ENCODE measurements at regions not wholly inside any gene's neighbourhood (a gene's known extent, or its start where the extent isn't known, plus 50 kb on each side); places are given as distances from the start of the nearest gene placed in this dataset.

DNA sequence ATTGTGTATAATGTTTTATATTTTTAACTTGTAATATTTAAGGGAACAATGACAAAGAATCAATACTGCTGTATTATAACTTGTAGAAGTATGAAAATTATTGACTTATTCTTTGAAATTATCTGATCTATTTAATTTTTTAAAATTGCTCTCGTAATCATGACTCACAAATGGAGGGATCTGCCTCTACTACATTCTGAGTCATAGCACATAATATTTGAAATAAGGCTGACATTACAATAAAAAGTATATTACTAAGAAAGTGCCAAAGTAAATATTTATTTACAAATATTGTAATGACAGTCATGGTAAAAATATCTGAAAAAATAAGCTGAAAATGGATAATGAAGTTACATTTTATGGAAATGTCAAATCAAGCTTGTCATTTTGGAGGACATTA, 1144.6 kb upstream of the CDH2 start:
- Histone ChIP-seq H3K27me3 (ENCODE audit: control insufficient read depth, insufficient read depth, low read length) (no peaks in the 10 kb centered on the region), H3K27ac (ENCODE audit: insufficient read depth, low read length) (no peak overlapping the region), H3K79me2 (ENCODE audit: control insufficient read depth, insufficient read depth, low read length) (no peaks in the 10 kb centered on the region), H3K9me3 (ENCODE audit: control insufficient read depth, insufficient read depth, low read depth, low read length) (no peaks in the 10 kb centered on the region), H3K4me3 (replicated peaks in 1 of 4; ENCODE audit: control extremely low read depth in 1 of 4, insufficient read depth in 1 of 4, low read depth in 3 of 4, low read length in 4 of 4) (no peak overlapping the region), H3K36me3 (ENCODE audit: control insufficient read depth, insufficient read depth, low read length) (no peaks in the 10 kb centered on the region), H3K4me1 (ENCODE audit: control insufficient read depth, extremely low read depth, insufficient read depth, low read length) (no peaks in the 10 kb centered on the region), H4K20me1 (ENCODE audit: control insufficient read depth, extremely low read depth, insufficient read depth, low read length) (no peaks in the 10 kb centered on the region), H3K9ac (ENCODE audit: insufficient read depth, low read length) (no peak overlapping the region), H2AFZ (ENCODE audit: low read length) (no peak overlapping the region), H3K4me2 (ENCODE audit: extremely low read depth, insufficient read depth, low read length) (no peak overlapping the region)
- TF ChIP-seq CTCF (conservative IDR thresholded peaks at IDR 0.05 in 1 of 2, IDR thresholded peaks at IDR 0.05 in 1 of 2; ENCODE audit: low read depth in 1 of 2, low read length in 2 of 2) (no peak), EZH2 (IDR thresholded peaks at IDR 0.05; ENCODE audit: low read length, missing control alignments) (no peak)
- no peak for DNase-seq (ENCODE audit: low read depth in 2 of 2)

DNA sequence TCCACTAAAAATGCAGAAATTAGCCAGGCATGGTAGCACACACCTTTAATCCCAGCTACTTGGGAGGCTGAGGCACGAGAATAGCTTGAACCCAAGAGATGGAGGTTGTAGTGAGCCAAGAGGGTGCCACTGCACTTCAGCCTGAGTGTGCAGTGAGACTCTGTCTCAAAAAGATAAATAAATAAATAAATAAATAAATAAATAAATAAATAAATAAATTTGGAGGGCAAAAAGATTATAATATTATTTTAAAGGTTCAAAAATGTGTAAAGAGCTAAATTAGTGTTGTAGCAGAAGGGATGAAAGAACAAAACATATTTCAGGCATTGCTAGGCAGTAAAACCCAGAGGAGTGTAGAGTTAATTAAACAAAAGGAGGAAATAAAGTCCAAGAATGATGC, 1136.4 kb upstream of the CDH2 start:
- Histone ChIP-seq H3K9ac (ENCODE audit: insufficient read depth, low read length) (no peak overlapping the region), H3K4me3 (replicated peaks in 1 of 4; ENCODE audit: control extremely low read depth in 1 of 4, insufficient read depth in 1 of 4, low read depth in 3 of 4, low read length in 4 of 4) (no peak overlapping the region), H3K27ac (ENCODE audit: insufficient read depth, low read length) (no peak overlapping the region), H3K36me3 (ENCODE audit: control insufficient read depth, insufficient read depth, low read length) (no peaks in the 10 kb centered on the region), H4K20me1 (ENCODE audit: control insufficient read depth, extremely low read depth, insufficient read depth, low read length) (no peaks in the 10 kb centered on the region), H3K27me3 (ENCODE audit: control insufficient read depth, insufficient read depth, low read length) (no peaks in the 10 kb centered on the region), H3K4me1 (ENCODE audit: control insufficient read depth, extremely low read depth, insufficient read depth, low read length) (no peaks in the 10 kb centered on the region), H3K4me2 (ENCODE audit: extremely low read depth, insufficient read depth, low read length) (no peak overlapping the region), H3K79me2 (ENCODE audit: control insufficient read depth, insufficient read depth, low read length) (no peaks in the 10 kb centered on the region), H3K9me3 (ENCODE audit: control insufficient read depth, insufficient read depth, low read depth, low read length) (no peaks in the 10 kb centered on the region), H2AFZ (ENCODE audit: low read length) (no peak overlapping the region)
- TF ChIP-seq EZH2 (IDR thresholded peaks at IDR 0.05; ENCODE audit: low read length, missing control alignments) = no peak
- TF ChIP-seq CTCF (conservative IDR thresholded peaks at IDR 0.05 in 1 of 2, IDR thresholded peaks at IDR 0.05 in 1 of 2; ENCODE audit: low read depth in 1 of 2, low read length in 2 of 2) = no peak
- no peak for DNase-seq (ENCODE audit: low read depth in 2 of 2)

DNA sequence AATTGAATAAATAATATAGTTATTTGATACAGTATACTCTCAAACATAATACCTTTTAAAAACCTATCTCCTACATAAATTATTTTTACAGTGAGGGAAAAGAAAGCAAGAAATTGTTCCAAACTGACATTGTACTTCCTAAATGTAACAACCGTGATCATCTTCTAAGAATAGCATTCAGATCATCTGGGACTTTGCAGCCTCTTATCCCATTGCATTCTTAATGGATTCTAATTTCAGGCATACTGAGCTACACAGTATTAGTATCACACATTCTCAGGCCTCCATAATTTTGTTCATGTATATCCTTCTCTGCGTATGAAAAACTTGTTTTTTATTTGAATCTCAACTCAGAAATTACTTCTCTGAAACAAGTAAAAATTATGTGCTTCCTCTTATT, 1134.7 kb upstream of the CDH2 start:
- no peak overlapping the region for H3K4me2 ChIP-seq (ENCODE audit: extremely low read depth, insufficient read depth, low read length)

More for the DNA sequence above, 1134.7 kb upstream of the CDH2 start:
- DNase-seq (ENCODE audit: low read depth in 2 of 2) = no peak
- H2AFZ ChIP-seq (ENCODE audit: low read length) = no peak overlapping the region
- no peaks in the 10 kb centered on the region for H3K9me3 ChIP-seq (ENCODE audit: control insufficient read depth, insufficient read depth, low read depth, low read length)
- H3K9ac ChIP-seq (ENCODE audit: insufficient read depth, low read length) = no peak overlapping the region
- H3K4me1 ChIP-seq (ENCODE audit: control insufficient read depth, extremely low read depth, insufficient read depth, low read length) = no peaks in the 10 kb centered on the region
- no peak overlapping the region for H3K27ac ChIP-seq (ENCODE audit: insufficient read depth, low read length)
- no peak overlapping the region for H3K4me3 ChIP-seq (replicated peaks in 1 of 4; ENCODE audit: control extremely low read depth in 1 of 4, insufficient read depth in 1 of 4, low read depth in 3 of 4, low read length in 4 of 4)
- H3K27me3 ChIP-seq (ENCODE audit: control insufficient read depth, insufficient read depth, low read length) = no peaks in the 10 kb centered on the region
- no peaks in the 10 kb centered on the region for H3K36me3 ChIP-seq (ENCODE audit: control insufficient read depth, insufficient read depth, low read length)
- no peaks in the 10 kb centered on the region for H3K79me2 ChIP-seq (ENCODE audit: control insufficient read depth, insufficient read depth, low read length)
- no peaks in the 10 kb centered on the region for H4K20me1 ChIP-seq (ENCODE audit: control insufficient read depth, extremely low read depth, insufficient read depth, low read length)
- TF ChIP-seq EZH2 (IDR thresholded peaks at IDR 0.05; ENCODE audit: low read length, missing control alignments) = no peak

Measured in fibroblast of lung (primary cell).